Testis (tissue), 2 donors: ENCODE measurements at regions not wholly inside any gene's neighbourhood (a gene's known extent, or its start where the extent isn't known, plus 50 kb on each side); places are given as distances from the start of the nearest gene placed in this dataset.

ENCODE experiments used
- CTCF ChIP-seq, 3 experiments: fragments of 450-650 bp in 2 of 3; fragments of 200-600 bp in 1 of 3; sonication (generic) in 1 of 3; IDR thresholded peaks; one replicate each; pipeline ENCODE4 v1.5.1; 2016 to 2019; ENCODE audit warnings: antibody characterized with exemption in 3 of 3, mild to moderate bottlenecking in 2 of 3, moderate library complexity in 1 of 3
- POLR2A ChIP-seq: fragments of 450-650 bp; IDR thresholded peaks from one replicate; pipeline ENCODE4 v1.6.1; 2017; ENCODE audit warnings: antibody characterized with exemption, mild to moderate bottlenecking, moderate library complexity

GRCh38 chr2:121058852-121059558 lies 226.0 kb downstream of the TFCP2L1 start:
- no peak for TF ChIP-seq POLR2A
- TF ChIP-seq CTCF (IDR thresholded peaks at IDR 0.05) = no peak
